ENCODE measurements at regions not wholly inside any gene's neighbourhood (a gene's known extent, or its start where the extent isn't known, plus 50 kb on each side); places are given as distances from the start of the nearest gene placed in this dataset.
"Not testable (repeated sequence)": the region's sequence is repeated elsewhere in the genome, so short reads cannot be mapped to it uniquely, and the experiment has no call there.

- no peak overlapping the region for H3K4me3 ChIP-seq (ENCODE audit: low read depth, low read length)
- no peak for DNase-seq (ENCODE audit: low read depth)
- TF ChIP-seq CTCF (IDR thresholded peaks at IDR 0.05; ENCODE audit: low read depth, low read length, missing control alignments), result no peak
Observed at GRCh38 chr7:20911081-20911480, 124.4 kb upstream of the SP8 start.

- no peak for TF ChIP-seq CTCF (IDR thresholded peaks at IDR 0.05; ENCODE audit: low read depth, low read length, missing control alignments)
- no peak overlapping the region for H3K4me3 ChIP-seq (ENCODE audit: low read depth, low read length)
Observed at GRCh38 chr7:20913853-20914252, 127.2 kb upstream of the SP8 start.

GRCh38 chr7:20916311-20916710, 129.6 kb upstream of the SP8 start:
- TF ChIP-seq CTCF (IDR thresholded peaks at IDR 0.05; ENCODE audit: low read depth, low read length, missing control alignments), result no peak
- no peak for DNase-seq (ENCODE audit: low read depth)
- no peak overlapping the region for H3K4me3 ChIP-seq (ENCODE audit: low read depth, low read length)

More at GRCh38 chr7:20913853-20914252, 127.2 kb upstream of the SP8 start:
- no peak for DNase-seq (ENCODE audit: low read depth)

- TF ChIP-seq CTCF (IDR thresholded peaks at IDR 0.05; ENCODE audit: low read depth, low read length, missing control alignments), result no peak
Observed at GRCh38 chr7:20917603-20918002, 130.9 kb upstream of the SP8 start.

GRCh38 chr7:20918156-20918555, 131.5 kb upstream of the SP8 start:
- DNase-seq (ENCODE audit: low read depth), result no peak
- TF ChIP-seq CTCF (IDR thresholded peaks at IDR 0.05; ENCODE audit: low read depth, low read length, missing control alignments), result no peak
- no peak overlapping the region for H3K4me3 ChIP-seq (ENCODE audit: low read depth, low read length)

More at GRCh38 chr7:20917603-20918002, 130.9 kb upstream of the SP8 start:
- H3K4me3 ChIP-seq (ENCODE audit: low read depth, low read length), result no peak overlapping the region
- DNase-seq (ENCODE audit: low read depth), result no peak

- not testable (repeated sequence) for H3K4me3 ChIP-seq (ENCODE audit: low read depth, low read length); DNase-seq (ENCODE audit: low read depth)
Observed at GRCh38 chr7:20927178-20927577, 140.5 kb upstream of the SP8 start.

GRCh38 chr7:20927976-20928375, 141.3 kb upstream of the SP8 start:
- no peak for DNase-seq (ENCODE audit: low read depth)
- TF ChIP-seq CTCF (IDR thresholded peaks at IDR 0.05; ENCODE audit: low read depth, low read length, missing control alignments), result no peak
- no peak overlapping the region for H3K4me3 ChIP-seq (ENCODE audit: low read depth, low read length)

- no peak for DNase-seq (ENCODE audit: low read depth)
- no peak for TF ChIP-seq CTCF (IDR thresholded peaks at IDR 0.05; ENCODE audit: low read depth, low read length, missing control alignments)
- no peak overlapping the region for H3K4me3 ChIP-seq (ENCODE audit: low read depth, low read length)
Observed at GRCh38 chr7:20929199-20929598, 142.5 kb upstream of the SP8 start.

All from GM12864 (cell line).